OCI-LY7 (cell line): ENCODE measurements at regions not wholly inside any gene's neighbourhood (a gene's known extent, or its start where the extent isn't known, plus 50 kb on each side); places are given as distances from the start of the nearest gene placed in this dataset.

Experiments
- CTCF ChIP-seq: fragments of 200-600 bp; sonication (generic); conservative IDR thresholded peaks from 2 replicates; pipeline ENCODE4 v1.5.1; 2014; ENCODE audit warnings: mild to moderate bottlenecking, antibody characterized with exemption, low read length, moderate library complexity, mixed read lengths
- EZH2phosphoT487 ChIP-seq: fragments of 200-600 bp; sonication (generic); IDR thresholded peaks from 2 replicates; pipeline ENCODE4 v1.6.1; 2018; ENCODE audit warnings: low read depth, borderline replicate concordance, mild to moderate bottlenecking, mixed run types, antibody characterized with exemption, low read length, moderate library complexity, mixed read lengths

GRCh38 chr21:16992448-16992847 lies 520.4 kb upstream of the CXADR start:
- TF ChIP-seq CTCF, result 0 out of 2 replicates have a peak, but pooled peaks have one; percentile 16
- no peak for TF ChIP-seq EZH2phosphoT487
